HG03378 (cell line): ENCODE measurements at regions not wholly inside any gene's neighbourhood (a gene's known extent, or its start where the extent isn't known, plus 50 kb on each side); places are given as distances from the start of the nearest gene placed in this dataset.
"Not testable (repeated sequence)": the region's sequence is repeated elsewhere in the genome, so short reads cannot be mapped to it uniquely, and the experiment has no call there.

Experiments
- ATAC-seq: cut with Tn5 transposase; IDR thresholded peaks from one replicate; pipeline ENCODE4 v1.9.1; 2021; ENCODE audit warnings: mild to moderate bottlenecking, moderate library complexity; ENCODE audit not compliant: unreplicated experiment

DNA sequence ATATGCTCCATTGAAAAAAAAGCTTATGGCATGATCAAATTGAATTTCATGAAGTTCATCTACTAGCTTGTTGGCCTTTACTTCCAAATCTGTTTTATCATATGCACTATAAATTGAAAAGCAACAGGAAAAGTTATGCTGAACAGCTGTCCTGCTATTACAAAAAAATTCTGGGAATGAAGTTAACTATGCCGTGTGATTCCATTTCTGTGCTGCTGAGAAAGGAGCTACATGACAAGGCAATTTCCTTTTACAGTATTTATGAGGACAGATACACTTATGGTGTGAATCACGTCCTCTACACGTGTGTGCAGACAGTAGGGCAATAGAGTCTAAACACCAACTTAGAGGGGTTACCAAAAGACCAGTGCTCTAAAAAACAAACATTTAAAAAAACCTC, 426.5 kb upstream of the AKR1E2 start:
- ATAC-seq, result no peak

DNA sequence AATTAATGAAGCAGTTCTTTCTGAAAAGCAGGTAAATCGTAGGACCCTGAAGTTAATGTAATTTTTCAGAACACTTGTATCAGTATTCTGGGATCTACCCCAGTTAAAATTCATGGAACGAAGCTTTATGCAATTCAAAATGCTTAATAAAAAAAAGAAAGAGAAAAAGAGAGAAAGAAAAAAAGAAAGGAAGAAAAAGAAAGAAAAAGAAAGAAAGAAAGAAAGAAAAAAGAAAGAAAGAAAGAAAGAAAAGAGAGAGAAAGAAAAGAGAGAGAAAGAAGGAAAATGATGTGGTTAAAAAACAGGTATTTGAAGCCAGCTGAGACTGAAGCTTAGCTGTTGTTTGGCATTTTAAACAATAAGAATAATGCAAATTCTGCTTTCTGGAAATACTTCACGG, 427.4 kb upstream of the AKR1E2 start:
- no peak for ATAC-seq

DNA sequence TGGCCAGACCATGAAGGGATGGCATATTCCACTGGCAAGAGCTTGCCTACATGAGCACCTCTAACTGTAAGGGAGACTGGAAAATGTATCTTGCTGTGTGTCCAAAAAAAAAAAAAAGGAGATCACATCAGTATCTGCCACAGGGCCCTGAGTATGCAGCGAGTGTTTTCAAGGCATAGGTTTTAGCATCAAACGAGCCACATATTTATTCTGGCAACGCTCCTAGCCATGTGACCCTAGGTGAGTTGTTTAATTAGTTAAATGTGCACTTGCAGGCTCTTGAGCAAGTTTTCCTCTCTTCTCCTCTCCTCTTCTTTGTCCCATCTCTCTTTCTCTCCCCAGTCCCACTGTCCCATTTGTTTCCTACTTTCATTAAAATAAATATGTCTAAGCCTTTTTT, 428.7 kb upstream of the AKR1E2 start:
- ATAC-seq, result no peak

DNA sequence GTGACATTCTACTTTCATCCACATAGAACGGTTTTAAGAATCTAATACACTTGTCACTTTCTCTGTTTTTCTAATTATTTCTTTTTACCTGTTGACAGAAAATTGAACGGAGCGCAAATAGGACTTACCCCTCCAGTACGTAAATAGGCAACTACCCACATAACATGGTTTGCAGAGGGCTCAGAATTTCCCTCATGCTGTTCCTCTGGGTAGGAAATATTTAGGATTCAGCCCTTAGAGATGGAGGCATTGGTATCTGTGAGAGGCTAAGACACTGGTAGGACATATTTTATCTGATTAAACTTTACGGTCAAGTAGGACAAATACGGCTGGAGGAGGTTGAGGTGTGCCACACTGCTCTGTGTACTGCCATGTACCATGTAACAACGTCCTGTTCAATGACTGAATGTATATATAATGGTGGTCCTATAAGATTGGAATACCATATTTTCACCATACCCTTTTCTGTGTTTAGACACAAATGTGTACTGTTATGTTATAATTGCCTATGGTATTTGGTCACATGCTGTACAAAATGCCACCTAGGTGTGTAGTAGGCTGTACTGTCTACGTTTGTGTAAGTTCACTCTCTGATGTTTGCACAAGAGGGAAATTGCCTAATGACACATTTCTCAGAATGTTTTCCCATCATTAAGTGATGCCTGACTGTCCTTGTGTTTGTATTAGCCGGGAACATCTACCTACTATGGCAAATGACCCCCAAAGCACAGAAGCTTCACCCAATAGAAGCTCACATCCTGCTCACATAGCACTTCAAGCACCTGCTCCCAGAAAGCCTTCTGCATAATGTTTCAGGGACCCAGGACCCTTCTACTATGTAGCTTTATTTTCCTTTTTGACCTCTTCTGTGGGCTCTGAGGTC, 429.4 kb upstream of the AKR1E2 start:
- ATAC-seq, result no peak

DNA sequence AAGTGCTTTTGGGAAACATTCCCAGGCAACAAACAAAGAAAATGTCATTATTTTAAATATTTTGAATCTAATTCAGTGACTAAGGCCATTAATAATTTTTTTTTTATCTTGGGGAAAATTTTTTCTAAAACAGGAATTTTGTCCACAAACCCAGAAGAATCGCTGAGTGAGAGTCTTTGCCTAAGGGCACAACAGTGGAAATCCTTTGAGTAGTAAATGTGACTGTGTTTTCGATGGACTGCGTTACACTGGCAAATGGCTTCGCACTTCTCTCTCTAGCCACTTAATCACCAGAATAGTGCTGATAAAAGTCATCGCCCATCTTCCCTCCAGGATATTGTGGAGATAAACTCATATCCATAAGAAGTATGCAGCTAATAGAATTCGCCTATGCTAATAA, 430.3 kb upstream of the AKR1E2 start:
- no peak for ATAC-seq

DNA sequence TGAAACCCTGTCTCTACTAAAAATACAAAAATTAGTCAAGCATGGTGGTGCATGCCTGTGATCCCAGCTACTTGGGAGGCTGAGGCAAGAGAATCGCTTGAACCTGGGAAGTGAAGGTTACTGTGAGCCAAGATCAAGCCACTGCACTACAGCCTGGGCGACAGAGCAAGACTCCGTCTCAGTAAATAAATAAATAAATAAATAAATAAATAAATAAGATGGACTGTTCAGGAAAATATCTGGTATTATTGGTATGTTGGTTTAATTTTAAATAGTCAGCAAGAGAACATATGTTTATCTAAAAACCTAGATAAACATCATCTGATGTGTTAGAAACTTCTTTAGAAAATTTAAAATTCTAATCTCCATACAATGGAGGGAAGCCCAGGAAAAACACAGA, 431.6 kb upstream of the AKR1E2 start:
- ATAC-seq, result not testable (repeated sequence)

DNA sequence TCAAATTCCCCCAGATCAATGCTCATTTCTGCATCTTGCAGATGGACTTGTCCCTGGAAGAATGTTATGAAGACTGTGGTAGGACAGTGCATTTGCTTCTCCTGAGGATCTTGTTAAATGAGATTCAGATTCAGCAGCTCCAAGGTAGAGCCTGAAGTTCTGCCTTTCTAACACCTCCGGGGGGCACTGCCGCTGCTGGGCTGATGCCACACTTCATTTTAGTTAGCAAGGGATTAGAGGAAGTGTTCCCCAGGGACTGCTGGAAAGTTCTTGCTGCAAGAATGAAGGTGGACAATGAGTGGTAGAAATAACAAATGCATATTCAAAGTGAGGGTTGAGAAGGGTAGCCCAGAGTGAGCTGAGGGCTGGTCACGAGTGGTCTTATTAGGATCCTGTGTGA, 434.3 kb upstream of the AKR1E2 start:
- no peak for ATAC-seq

DNA sequence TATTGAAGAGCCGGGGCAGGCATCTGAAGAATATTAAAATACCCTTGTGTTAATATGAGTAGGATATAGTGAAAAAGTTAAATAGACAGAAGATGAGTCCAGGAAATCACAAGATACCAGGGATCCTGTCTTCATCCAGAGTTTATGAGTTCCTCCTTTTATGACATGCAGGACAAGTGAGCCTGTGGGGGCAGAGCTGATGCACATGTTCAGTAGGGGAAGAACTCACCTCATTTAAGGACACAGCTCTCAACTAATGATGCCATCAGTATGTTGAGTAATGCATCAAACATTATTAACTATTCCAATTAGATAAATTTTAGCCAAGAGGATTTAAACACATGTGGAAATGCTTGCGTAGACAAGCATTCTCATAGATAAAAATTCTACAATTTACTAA, 435.8 kb upstream of the AKR1E2 start:
- no peak for ATAC-seq

DNA sequence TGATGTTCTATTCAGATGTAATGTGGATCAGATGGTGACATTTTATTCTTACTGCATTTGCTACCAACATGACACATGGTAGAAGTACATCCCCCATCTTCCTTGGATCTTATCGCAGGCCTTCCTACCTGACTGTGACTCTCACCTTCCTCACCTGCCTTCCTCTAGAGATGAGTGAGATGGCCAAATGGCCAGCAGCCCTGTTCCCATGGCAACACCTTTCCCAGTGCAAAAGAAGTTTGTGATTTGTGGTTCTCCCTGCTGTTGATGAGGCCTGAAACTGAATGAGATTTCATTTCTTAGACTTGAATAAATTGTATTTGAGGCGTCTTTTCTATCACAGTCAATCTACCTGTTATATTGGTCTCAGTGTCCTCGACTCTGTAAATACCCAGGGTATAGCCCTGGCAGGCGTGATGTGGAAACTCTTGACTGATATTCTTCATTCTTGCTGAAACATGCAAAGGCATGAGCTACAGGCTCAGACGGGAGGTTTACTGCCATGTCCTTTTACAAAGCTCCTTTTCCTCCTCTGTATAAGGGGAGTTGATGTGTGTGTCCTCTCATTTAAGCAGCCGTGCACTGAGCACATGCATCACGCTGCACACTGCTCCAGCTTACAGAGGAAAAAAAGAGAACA, 440.7 kb upstream of the AKR1E2 start:
- no peak for ATAC-seq

DNA sequence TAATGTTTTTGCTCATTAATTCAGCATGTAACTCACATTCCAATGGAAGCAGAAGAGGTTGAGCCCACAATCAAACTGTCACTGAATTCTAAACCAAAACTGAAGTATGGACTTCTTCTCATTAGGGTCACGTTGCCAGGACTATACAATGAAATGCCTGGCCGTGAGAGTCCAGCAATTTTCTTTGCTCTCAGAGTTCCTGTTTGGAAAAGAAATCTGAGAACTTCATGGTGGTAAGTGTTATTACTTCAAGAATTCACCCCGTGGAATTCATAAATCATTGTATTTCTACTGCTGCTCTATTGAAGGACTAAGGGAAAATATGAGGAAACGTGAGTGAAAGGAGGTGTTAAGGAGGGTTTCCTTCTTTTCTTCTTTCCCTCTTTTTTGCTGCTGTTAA, 441.8 kb upstream of the AKR1E2 start:
- no peak for ATAC-seq

DNA sequence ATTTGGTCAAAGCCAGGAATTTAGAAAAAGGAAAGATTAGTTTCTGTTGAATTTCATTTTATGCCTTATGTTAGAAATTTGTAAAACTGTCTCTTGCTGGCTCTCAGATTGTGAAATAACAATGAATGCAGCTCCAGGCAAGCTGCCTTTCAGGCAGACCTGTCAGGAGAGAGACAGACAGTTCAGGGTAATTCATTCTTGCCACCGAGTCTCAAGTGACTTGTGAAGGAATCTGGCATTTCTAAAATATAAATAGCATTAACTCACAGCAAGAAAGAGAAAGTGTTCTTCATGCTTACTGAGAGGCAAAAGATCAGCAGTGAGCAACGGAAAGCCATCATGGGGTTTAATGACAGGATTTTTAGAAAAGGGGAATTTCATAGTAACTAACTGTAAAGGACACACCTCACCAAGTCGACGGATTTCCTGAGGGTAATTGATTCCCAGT, 442.3 kb upstream of the AKR1E2 start:
- no peak for ATAC-seq

DNA sequence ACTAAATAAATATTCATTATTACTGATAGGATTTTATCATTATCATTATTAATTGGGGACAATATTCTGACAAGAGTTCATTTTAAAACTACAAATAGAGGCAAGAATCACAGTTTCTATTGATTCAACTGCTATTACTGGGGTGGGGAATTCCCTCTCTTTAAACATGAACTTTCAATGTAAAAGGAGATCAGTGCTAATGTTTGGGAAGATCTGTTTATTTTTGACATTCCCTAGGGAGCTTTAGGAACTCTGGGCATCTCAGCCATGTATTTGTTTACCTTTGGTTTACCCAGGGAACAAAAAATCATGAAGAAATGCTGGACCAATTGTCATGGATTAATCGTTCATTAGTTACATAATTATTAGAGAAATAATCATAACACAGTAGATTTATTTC, 443.2 kb upstream of the AKR1E2 start:
- ATAC-seq, result no peak

DNA sequence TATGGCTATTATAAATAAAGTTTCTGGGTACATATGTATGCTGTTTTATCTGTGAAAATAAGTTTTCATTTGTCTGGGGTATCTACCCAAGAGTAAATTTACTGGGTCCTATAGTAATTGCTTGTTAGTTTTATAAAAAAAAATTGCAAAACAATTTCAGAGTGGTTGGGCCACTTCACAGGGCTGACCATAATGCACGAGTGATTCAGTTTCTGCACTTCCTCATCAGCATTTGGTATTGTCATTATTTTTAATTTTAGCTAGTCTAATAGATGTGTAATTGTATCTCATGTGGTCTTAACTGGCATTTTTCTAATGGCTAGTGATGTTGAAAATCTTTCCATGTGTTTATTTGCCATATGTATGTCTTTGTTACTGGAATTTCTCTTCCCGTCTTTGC, 452.4 kb upstream of the AKR1E2 start:
- no peak for ATAC-seq

DNA sequence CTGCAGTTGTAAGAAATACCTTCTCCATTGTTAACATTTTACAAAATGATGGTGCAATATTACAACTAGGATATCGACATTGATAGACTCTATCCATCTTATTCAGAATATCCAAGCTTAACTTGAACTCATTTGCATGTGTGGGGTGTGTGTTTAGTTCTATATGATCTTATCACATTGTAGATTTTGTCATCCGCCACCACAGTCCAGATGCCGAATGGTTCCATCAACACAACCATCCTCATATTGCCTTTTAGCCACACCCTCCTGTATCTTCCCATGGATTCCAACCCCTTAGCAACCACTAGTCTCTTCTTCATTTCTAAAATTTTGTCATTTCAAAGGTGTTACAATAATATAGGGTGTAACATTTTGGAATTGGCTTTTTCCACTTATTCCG, 452.9 kb upstream of the AKR1E2 start:
- no peak for ATAC-seq

DNA sequence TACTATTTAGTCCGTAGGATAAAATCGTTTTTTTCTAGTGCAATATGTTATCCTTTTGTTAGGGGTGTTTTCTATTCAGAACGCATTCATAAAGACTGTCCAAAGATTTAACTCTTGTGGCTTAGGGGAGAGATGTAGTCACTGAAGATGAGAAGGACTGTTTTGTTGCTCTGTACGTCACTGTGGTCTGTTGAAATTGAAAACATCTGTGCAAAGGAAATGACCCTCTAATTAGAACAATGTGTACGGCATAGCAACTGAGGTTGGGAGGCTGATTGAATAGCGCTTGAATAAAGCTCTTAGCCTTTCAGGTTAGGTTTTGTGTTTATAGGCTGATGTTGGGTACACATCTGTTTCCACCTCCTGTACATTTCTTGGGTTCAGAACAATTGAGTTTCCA, 453.4 kb upstream of the AKR1E2 start:
- no peak for ATAC-seq

DNA sequence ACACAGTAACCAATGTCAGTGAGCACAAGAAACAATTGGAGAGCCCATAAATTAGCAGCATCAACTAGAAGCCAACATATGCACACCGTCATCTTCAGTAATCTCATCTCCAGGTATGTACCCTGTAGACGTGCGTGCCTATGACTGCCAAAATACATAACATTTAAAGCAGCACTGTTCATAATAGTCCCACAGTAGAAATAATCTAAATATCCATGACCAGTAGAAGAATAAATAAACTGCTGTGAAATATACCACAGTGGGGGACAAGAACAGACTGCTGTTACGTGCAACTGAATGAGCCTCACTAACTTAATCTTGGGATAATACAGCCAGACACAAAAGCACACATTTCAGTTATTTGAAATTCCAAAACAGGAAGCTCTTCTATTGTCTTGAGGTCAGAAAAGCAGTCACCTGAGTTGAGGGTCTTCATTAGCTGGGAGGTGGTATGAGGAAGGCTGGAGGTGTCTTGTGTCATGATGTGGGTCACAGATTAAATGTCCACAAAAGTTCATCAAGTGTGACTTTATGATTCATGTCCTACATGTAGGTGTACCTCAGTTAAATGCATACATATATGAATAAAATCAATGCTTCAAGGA, 454.2 kb upstream of the AKR1E2 start:
- no peak for ATAC-seq

DNA sequence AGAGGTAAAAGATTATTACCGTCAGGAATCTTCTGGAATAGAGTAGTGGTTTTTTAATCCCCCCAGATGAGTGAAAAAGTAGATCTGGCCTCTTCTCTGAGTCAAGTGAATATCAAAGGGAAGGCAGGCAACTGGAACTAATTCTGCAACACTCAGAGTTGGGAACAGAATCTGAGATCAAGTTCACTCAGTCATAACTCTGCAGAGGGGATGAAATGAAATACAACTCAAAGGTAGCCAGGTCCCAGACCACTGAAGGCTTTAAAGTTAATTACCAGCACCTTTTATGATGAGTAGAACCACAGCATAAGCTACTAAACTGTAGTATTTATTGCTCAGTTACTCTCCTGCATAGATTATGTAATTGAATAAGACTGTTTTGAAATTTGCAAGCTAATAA, 455.6 kb upstream of the AKR1E2 start:
- ATAC-seq, result no peak

DNA sequence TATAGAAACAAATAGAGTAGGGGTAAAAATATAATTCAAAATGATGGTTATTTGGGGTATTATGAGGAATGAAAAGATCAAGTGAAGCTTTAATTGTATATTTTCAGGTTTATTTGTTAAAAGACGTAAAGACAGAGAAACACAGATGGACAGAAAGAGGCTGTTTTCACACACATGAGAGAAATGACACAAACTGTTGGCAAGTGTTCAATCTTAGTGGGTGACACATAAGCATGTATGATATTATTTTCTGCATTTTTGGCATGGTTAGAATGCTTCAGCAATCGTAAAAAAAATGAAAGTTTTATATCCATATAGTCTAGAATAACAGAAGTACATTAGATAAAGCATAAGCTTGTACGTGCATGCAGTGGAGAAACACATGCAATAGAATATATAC, 464.4 kb upstream of the AKR1E2 start:
- ATAC-seq, result no peak

DNA sequence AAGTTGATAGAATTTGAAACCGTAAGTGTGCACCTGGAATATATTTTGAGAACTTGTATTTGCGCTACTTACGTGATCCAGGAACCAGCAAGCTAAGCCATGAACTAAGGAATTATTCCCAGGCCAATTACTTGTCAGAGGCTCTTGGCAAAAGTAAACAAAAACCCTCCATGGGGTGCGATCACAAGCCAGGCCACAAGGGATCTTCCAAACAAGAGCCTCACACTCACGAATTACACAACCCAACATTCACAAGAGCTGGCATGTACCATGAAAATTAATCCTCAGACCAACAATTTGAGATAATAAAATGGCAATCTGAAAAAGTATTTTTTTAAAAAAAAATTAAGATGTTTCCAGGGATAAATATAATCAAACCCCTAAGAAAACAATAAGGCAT, 467.0 kb upstream of the AKR1E2 start:
- ATAC-seq, result no peak

DNA sequence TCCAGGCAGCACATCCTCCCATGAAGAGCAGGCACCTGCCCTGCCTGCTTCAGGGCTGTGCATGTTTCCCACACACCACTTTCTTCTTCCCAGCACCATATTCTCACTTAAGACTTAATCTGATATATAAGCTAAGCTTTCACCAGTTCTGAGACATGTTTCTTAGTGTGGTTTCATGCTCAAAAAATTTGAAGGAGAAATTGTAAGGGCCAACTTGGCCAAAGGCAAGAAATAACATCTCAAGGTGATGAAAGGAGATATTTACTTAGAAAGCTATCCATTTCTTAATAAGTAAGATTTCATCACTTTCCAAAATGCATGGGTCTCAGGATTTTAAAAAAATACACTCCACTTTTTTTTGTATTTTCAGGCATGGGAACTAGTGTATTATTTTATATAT, 468.1 kb upstream of the AKR1E2 start:
- ATAC-seq, result no peak

DNA sequence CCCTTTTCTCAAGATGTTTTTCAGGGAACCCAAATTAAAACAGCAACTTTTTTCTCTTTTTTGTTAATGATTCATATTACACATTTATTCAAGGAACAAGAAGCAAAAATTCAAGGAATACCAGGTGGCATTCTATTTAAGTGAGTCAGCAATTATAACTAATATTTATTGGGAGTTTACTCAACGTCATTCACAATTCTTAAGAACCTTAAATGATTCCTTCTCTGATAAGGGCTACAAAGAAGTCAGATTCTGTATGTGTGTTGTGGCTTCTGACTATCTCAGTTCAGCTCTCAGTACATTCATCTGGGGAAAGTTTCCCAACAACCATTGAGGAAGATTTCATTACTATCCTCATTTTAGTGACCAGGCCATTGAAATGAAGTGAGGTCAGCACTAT, 470.7 kb upstream of the AKR1E2 start:
- ATAC-seq, result no peak

DNA sequence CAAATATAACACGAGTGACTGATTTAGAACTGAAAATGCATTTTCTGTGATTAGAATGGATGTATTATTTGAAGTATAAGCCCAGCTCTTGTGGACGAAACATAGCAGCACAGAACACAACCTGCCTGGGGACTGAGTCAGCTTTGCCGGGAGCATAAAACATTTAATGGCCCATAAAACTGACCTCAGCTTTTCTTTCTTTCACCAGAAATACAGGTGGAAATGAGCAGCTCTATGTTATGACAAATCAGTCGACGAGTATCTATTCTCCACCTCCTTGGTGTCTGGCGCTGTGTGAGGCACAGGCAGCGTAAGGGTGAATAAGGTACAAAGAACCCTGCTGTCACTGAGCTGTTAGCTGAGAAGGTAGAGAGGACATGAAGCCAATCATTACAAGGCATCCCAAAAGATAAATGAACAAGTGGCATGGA, 471.6 kb upstream of the AKR1E2 start:
- no peak for ATAC-seq
